ENCODE measurements at regions not wholly inside any gene's neighbourhood (a gene's known extent, or its start where the extent isn't known, plus 50 kb on each side); places are given as distances from the start of the nearest gene placed in this dataset.

- TF ChIP-seq CTCF (IDR thresholded peaks at IDR 0.05), result no peak
- no peak for TF ChIP-seq ZFX (IDR thresholded peaks at IDR 0.05; ENCODE audit: borderline replicate concordance)
Observed at GRCh38 chr11:80435345-80435744, 994.5 kb upstream of the TENM4 start.
